Esophagus muscularis mucosa (tissue), 4 donors: ENCODE measurements at regions not wholly inside any gene's neighbourhood (a gene's known extent, or its start where the extent isn't known, plus 50 kb on each side); places are given as distances from the start of the nearest gene placed in this dataset.

ENCODE experiments used
- DNase-seq: peaks from one replicate; pipeline ENCODE4 v3.0.0-alpha.2; 2017; ENCODE audit errors: extremely low spot score
- H3K27ac ChIP-seq, 4 donors: fragments of 200-600 bp; sonication (generic); replicated peaks in 1 of 4; 1 replicate in 3 of 4; 2 replicates in 1 of 4; pipeline ENCODE4 v1.5.1; 2016 to 2019; ENCODE audit warnings: mild to moderate bottlenecking in 1 of 4
- H3K27me3 ChIP-seq, 4 donors: fragments of 200-600 bp; sonication (generic); one replicate each; pipeline versions ENCODE4 v1.5.1 to v1.6.0; 2016 to 2019
- H3K36me3 ChIP-seq, 4 donors: fragments of 200-600 bp; sonication (generic); one replicate each; pipeline ENCODE4 v1.5.1; 2016 to 2019
- H3K4me1 ChIP-seq, 4 donors: fragments of 200-600 bp; sonication (generic); one replicate each; pipeline ENCODE4 v1.5.1; 2016 to 2019
- H3K4me3 ChIP-seq, 4 donors: fragments of 200-600 bp; sonication (generic); 1 replicate in 2 of 4; 2 replicates in 2 of 4; pipeline ENCODE4 v1.5.1; 2016 to 2019; ENCODE audit warnings: mild to moderate bottlenecking in 4 of 4, moderate library complexity in 1 of 4
- H3K9me3 ChIP-seq, 4 donors: fragments of 200-600 bp; sonication (generic); 1 replicate in 3 of 4; 2 replicates in 1 of 4; pipeline ENCODE4 v1.5.1; 2016 to 2019
- EP300 ChIP-seq: sonication (generic); formaldehyde crosslinking; IDR thresholded peaks from one replicate; pipeline ENCODE4 v1.6.1; 2017; ENCODE audit warnings: antibody characterized with exemption
- POLR2A ChIP-seq: fragments of 450-650 bp; IDR thresholded peaks from one replicate; pipeline ENCODE4 v1.6.1; 2017; ENCODE audit warnings: antibody characterized with exemption, moderate library complexity, mild to moderate bottlenecking, low read depth
- POLR2AphosphoS5 ChIP-seq, 2 donors: sonication (generic); formaldehyde crosslinking; IDR thresholded peaks; one replicate each; pipeline ENCODE4 v1.6.1; 2017; ENCODE audit warnings: antibody characterized with exemption in 2 of 2
- WGBS: methylation state at CpG from one replicate; pipeline ENCODE4 v1.1.5; 2018; 5-methylcytosine and 5-hydroxymethylcytosine counted together
- intact Hi-C: fragments of 100-400 bp; cut with DNase I; formaldehyde crosslinking; loops from one replicate; pipeline ENCODE4 v1.15.1; 2023
- TF ChIP-seq, protein P1 (sequence below), 3 experiments: fragments of 200-600 bp in 2 of 3; fragments of 450-650 bp in 1 of 3; sonication (generic) in 2 of 3; IDR thresholded peaks; one replicate each; pipeline ENCODE4 v1.5.1; 2017 to 2019; ENCODE audit warnings: antibody characterized with exemption in 3 of 3, mild to moderate bottlenecking in 2 of 3, moderate library complexity in 1 of 3

DNA sequence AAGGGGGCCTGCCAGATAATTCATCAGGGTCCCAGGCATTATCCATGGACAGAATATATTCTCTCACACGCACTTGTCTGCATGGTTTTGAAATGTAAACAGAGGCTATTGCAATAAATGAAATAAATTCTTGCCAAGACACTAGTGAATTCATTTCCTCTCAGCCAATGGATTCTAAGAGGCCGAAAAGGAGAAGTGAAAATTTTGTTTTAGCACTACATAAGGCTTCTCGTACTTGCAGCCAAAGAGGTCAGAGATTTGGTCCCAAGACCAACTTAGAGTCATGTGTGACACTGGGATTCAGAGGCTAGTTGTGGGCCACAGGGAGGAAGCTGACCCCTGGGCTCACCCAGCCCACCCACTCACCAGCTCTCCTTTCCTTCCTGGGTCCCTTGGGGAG is 184.1 kb upstream of the GLI2 start:
- peaks cover 28 to 43% (median 38%) of the 10 kb centered on the region in 4 donors for H3K4me1 ChIP-seq
- H3K4me3 ChIP-seq = no peak overlapping the region
- H3K36me3 ChIP-seq = no peaks in the 10 kb centered on the region
- 35% methylated on average over 3 of the region's 3 CpGs for WGBS
- H3K27ac ChIP-seq = peak overlapping the region in 2 of 4 donors; percentile 42 to 52
- intact Hi-C loops = loop anchor here (5.0 kb wide), 1 partner anchor 209 kb away; no protein-coding TSS in a partner anchor
- no peaks in the 10 kb centered on the region for H3K27me3 ChIP-seq
- no peak for DNase-seq
- H3K9me3 ChIP-seq = no peaks in the 10 kb centered on the region
- no peak for TF ChIP-seq POLR2A
- no peak for TF ChIP-seq POLR2AphosphoS5 (IDR thresholded peaks at IDR 0.05)
- TF ChIP-seq, protein P1, sequence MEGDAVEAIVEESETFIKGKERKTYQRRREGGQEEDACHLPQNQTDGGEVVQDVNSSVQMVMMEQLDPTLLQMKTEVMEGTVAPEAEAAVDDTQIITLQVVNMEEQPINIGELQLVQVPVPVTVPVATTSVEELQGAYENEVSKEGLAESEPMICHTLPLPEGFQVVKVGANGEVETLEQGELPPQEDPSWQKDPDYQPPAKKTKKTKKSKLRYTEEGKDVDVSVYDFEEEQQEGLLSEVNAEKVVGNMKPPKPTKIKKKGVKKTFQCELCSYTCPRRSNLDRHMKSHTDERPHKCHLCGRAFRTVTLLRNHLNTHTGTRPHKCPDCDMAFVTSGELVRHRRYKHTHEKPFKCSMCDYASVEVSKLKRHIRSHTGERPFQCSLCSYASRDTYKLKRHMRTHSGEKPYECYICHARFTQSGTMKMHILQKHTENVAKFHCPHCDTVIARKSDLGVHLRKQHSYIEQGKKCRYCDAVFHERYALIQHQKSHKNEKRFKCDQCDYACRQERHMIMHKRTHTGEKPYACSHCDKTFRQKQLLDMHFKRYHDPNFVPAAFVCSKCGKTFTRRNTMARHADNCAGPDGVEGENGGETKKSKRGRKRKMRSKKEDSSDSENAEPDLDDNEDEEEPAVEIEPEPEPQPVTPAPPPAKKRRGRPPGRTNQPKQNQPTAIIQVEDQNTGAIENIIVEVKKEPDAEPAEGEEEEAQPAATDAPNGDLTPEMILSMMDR (IDR thresholded peaks at IDR 0.05) = no peak

DNA sequence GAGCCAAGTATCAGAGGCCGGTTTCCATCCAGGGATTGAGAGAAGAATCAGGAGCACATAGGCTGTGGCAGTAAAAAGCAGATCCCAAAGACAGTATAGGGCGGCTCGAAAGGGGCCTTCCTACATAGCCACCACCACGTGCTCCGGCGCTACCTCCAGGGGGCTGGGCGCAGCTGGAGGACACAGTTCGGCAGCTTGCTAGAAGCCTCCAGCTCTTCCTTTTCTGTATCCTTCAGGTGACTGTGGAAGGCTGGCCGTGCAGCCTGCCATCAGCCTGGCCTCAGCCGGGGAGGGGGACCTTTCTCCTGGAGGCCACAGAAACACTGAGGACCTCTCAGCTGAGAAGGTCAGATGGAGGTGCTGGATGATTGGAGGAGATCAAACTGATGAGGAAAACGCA is 183.6 kb upstream of the GLI2 start:
- Histone ChIP-seq H3K4me1 (peaks cover 28 to 43% (median 34%) of the 10 kb centered on the region in 4 donors), H3K27me3 (no peaks in the 10 kb centered on the region), H3K4me3 (no peak overlapping the region), H3K27ac (peak overlapping the region in 2 of 4 donors; percentile 42 to 52), H3K9me3 (no peaks in the 10 kb centered on the region), H3K36me3 (no peaks in the 10 kb centered on the region)
- intact Hi-C loops = loop anchor here (5.0 kb wide), 1 partner anchor 210 kb away; no protein-coding TSS in a partner anchor
- 75% methylated on average over 3 of the region's 11 CpGs for WGBS
- TF ChIP-seq, protein P1 (IDR thresholded peaks at IDR 0.05) = no peak
- no peak for TF ChIP-seq POLR2A
- TF ChIP-seq EP300 = no peak
- no peak for TF ChIP-seq POLR2AphosphoS5 (IDR thresholded peaks at IDR 0.05)
- DNase-seq = no peak

DNA sequence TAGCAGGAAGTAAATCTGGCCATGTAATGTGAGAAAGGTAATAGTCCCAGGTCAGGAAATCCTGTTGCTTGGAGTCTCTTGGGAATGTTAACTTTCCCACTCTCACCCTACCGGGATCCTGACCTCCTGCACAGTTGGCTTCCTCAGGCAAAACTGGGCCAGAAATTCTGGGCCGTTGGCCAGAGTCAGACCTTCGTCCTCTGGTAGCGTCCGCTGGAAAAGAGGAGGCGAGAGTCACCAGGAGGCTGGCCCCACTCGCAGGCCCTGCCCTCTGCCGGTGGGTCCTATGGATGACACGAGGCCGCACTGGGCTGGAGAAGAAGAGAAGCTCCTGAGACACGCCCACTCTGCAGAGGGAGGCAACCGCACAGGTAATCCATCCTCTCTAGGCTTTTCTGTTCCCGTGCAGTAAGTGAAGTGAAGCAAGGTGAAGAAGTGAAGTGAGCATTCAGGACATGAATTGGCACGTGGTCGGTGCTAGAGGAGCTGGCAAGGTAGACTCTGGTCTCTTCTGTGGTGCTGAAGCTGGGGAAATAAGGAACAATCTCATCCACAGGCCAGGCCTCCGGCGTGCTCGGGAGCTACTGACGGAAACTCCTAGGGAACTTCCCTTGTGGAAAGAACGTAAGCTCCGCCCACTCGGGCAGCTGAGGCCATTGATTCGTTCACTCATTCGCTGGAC is 182.7 kb upstream of the GLI2 start:
- no peaks in the 10 kb centered on the region for H3K27me3 ChIP-seq
- H3K27ac ChIP-seq = peak overlapping the region in 2 of 4 donors; percentile 42 to 52
- no peak overlapping the region for H3K4me3 ChIP-seq
- 29% methylated on average over 23 of the region's 24 CpGs for WGBS
- H3K4me1 ChIP-seq = peaks cover 28 to 36% (median 34%) of the 10 kb centered on the region in 4 donors
- H3K36me3 ChIP-seq = no peaks in the 10 kb centered on the region
- no peaks in the 10 kb centered on the region for H3K9me3 ChIP-seq
- intact Hi-C loops = loop anchor here (5.0 kb wide), 1 partner anchor 211 kb away; no protein-coding TSS in a partner anchor
- TF ChIP-seq, protein P1 (IDR thresholded peaks at IDR 0.05) = peak; percentile 58 to 68 (median 59)
- TF ChIP-seq EP300 (peak; percentile 18), POLR2A (no peak), POLR2AphosphoS5 (IDR thresholded peaks at IDR 0.05) (peak; percentile 70 to 72)
- DNase-seq = peak; percentile 93

DNA sequence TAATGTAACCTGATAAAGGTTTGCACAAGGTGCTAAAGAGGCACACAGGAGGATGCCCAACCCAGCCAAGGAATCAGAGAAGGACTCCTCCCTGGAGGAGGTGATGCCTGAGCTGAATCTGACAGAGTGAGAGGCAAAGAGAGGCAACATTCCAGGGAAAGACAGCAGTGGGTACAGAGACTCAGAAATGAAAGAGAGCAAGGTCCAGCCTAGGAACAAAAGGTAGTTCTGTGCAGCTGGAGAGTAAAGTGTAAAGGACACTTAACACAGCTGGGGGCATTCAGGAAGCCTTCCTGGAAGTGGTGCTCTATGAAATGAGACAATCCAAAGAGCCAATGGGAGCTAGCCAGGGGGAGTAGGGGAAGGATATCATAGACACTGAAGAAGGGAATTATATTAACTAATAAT is 181.0 kb upstream of the GLI2 start:
- H3K27ac ChIP-seq = no peak overlapping the region
- H3K9me3 ChIP-seq = no peaks in the 10 kb centered on the region
- intact Hi-C loops = loop anchor here (5.0 kb wide), 1 partner anchor 212 kb away; no protein-coding TSS in a partner anchor
- no peaks in the 10 kb centered on the region for H3K27me3 ChIP-seq
- H3K36me3 ChIP-seq = no peaks in the 10 kb centered on the region
- H3K4me3 ChIP-seq = no peak overlapping the region
- no peak for TF ChIP-seq EP300
- no peak for TF ChIP-seq POLR2AphosphoS5 (IDR thresholded peaks at IDR 0.05)
- DNase-seq = no peak
- peaks cover 28 to 36% (median 34%) of the 10 kb centered on the region in 4 donors for H3K4me1 ChIP-seq

DNA sequence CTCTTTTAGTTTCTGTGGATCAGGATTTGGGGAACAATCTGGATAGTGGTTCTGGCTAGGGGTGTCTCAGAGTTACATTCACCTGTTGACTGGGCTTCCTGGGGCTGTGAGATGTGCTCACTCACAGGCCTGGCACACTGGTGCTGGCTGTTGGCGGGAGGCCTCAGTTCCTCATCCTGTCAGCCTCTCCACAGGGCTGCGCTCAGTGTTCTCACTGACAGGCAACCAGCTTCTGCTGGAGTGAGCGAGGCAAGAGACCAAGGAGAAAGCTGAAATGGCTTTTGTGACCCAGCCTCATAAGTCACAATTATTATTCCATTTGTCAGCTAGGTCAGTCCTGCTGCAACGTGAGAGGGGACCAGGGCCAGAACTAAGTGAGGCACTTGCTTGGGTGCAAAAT is 180.6 kb upstream of the GLI2 start:
- Histone ChIP-seq H3K36me3 (no peaks in the 10 kb centered on the region), H3K27me3 (no peaks in the 10 kb centered on the region), H3K4me1 (peaks cover 28 to 35% (median 33%) of the 10 kb centered on the region in 4 donors), H3K9me3 (no peaks in the 10 kb centered on the region), H3K4me3 (no peak overlapping the region), H3K27ac (no peak overlapping the region)
- no peak for DNase-seq
- intact Hi-C loops = no loop called here
- WGBS = 80% methylated on average over 4 of the region's 4 CpGs
- TF ChIP-seq, protein P1 (IDR thresholded peaks at IDR 0.05) = no peak
- TF ChIP-seq EP300 = no peak
- no peak for TF ChIP-seq POLR2A
- TF ChIP-seq POLR2AphosphoS5 (IDR thresholded peaks at IDR 0.05) = no peak
